ENCODE measurements at regions not wholly inside any gene's neighbourhood (a gene's known extent, or its start where the extent isn't known, plus 50 kb on each side); places are given as distances from the start of the nearest gene placed in this dataset.

GRCh38 chr3:869269-869668 is 223.6 kb upstream of the CNTN6 start:
- DNase-seq = no peak
- WGBS, 2 donors = 22 to 32% methylated on average over 1 of the region's 1 CpG
- H3K4me1 ChIP-seq = no peaks in the 10 kb centered on the region
- TF ChIP-seq, protein P1, sequence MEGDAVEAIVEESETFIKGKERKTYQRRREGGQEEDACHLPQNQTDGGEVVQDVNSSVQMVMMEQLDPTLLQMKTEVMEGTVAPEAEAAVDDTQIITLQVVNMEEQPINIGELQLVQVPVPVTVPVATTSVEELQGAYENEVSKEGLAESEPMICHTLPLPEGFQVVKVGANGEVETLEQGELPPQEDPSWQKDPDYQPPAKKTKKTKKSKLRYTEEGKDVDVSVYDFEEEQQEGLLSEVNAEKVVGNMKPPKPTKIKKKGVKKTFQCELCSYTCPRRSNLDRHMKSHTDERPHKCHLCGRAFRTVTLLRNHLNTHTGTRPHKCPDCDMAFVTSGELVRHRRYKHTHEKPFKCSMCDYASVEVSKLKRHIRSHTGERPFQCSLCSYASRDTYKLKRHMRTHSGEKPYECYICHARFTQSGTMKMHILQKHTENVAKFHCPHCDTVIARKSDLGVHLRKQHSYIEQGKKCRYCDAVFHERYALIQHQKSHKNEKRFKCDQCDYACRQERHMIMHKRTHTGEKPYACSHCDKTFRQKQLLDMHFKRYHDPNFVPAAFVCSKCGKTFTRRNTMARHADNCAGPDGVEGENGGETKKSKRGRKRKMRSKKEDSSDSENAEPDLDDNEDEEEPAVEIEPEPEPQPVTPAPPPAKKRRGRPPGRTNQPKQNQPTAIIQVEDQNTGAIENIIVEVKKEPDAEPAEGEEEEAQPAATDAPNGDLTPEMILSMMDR (IDR thresholded peaks at IDR 0.05) = no peak
- no peak overlapping the region for H3K27ac ChIP-seq
- ATAC-seq = no peak
- intact Hi-C loops (cut with DNase I) = no loop called here
- no peaks in the 10 kb centered on the region for H3K36me3 ChIP-seq
- no peak overlapping the region for H3K4me3 ChIP-seq
- no peak for FAIRE-seq
- H3K9me3 ChIP-seq = no peaks in the 10 kb centered on the region
- no peaks in the 10 kb centered on the region for H3K27me3 ChIP-seq

- H3K27ac ChIP-seq = no peak overlapping the region
- H3K4me1 ChIP-seq = no peaks in the 10 kb centered on the region
- H3K4me3 ChIP-seq = no peak overlapping the region
- FAIRE-seq = no peak
- no peak for ATAC-seq
- no peaks in the 10 kb centered on the region for H3K9me3 ChIP-seq
- no peak for DNase-seq
- 15 to 20% methylated on average over 2 of the region's 2 CpGs for WGBS, 2 donors
- no peaks in the 10 kb centered on the region for H3K27me3 ChIP-seq
- TF ChIP-seq, protein P1 (IDR thresholded peaks at IDR 0.05) = no peak
- intact Hi-C loops (cut with DNase I) = no loop called here
- H3K36me3 ChIP-seq = no peaks in the 10 kb centered on the region
Measured at GRCh38 chr3:869734-870133, 223.1 kb upstream of the CNTN6 start.

DNA sequence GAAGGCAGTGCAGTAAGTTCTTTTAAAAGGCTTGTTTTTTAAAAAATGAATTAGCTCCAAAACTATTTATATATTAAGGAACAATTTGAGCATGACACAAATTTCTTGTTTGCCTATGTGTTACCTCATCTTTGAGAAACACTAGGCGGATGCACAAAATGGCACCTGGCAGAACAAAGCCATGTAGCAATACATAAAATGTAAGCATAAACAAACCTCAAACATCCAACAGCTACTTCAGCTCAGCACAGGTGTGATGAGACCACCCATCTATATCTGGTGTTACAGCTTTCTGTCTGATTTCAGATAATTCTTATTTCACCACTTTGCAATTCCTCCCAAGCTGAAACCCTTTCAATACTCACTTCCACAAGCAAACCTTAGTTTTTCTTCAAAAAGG is 221.2 kb upstream of the CNTN6 start:
- no peak overlapping the region for H3K4me3 ChIP-seq
- H3K27me3 ChIP-seq = no peaks in the 10 kb centered on the region
- H3K4me1 ChIP-seq = no peaks in the 10 kb centered on the region
- no peaks in the 10 kb centered on the region for H3K9me3 ChIP-seq
- H3K36me3 ChIP-seq = no peaks in the 10 kb centered on the region
- intact Hi-C loops (cut with DNase I) = no loop called here
- FAIRE-seq = no peak
- ATAC-seq = no peak
- WGBS, 2 donors = 54 to 87% methylated on average over 1 of the region's 1 CpG
- H3K27ac ChIP-seq = no peak overlapping the region
- DNase-seq = no peak
- TF ChIP-seq, protein P1 (IDR thresholded peaks at IDR 0.05) = no peak

DNA sequence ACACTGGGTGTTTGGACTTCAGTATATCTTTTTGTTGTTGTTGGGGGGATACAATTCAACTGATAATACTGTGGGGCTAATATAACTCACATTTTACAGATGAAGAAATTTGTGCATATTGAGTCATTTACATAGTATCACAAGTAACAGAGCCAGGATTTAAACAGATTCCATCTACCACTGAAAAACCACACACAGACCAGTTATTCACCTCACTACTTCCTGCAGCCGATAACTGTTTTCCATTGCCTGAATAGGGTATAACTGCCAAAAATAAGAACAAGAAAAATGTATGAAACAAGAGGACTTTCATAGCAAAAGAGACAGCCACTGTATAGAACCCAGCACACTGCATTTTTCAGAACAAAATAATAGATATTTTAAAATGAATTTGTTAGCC is 215.8 kb upstream of the CNTN6 start:
- DNase-seq = no peak
- H3K4me1 ChIP-seq = no peaks in the 10 kb centered on the region
- no peaks in the 10 kb centered on the region for H3K27me3 ChIP-seq
- no peak overlapping the region for H3K27ac ChIP-seq
- FAIRE-seq = no peak
- no peak overlapping the region for H3K4me3 ChIP-seq
- intact Hi-C loops (cut with DNase I) = no loop called here
- TF ChIP-seq, protein P1 (IDR thresholded peaks at IDR 0.05) = no peak
- no peaks in the 10 kb centered on the region for H3K9me3 ChIP-seq
- no peaks in the 10 kb centered on the region for H3K36me3 ChIP-seq
- 77 to 86% methylated on average over 1 of the region's 1 CpG for WGBS, 2 donors
- no peak for ATAC-seq

GRCh38 chr3:878746-879145 is 214.1 kb upstream of the CNTN6 start:
- DNase-seq (no peak), ATAC-seq (no peak), FAIRE-seq (no peak)
- H3K36me3 ChIP-seq = no peaks in the 10 kb centered on the region
- H3K27me3 ChIP-seq = no peaks in the 10 kb centered on the region
- TF ChIP-seq, protein P1 (IDR thresholded peaks at IDR 0.05) = no peak
- no peak overlapping the region for H3K4me3 ChIP-seq
- H3K27ac ChIP-seq = no peak overlapping the region
- intact Hi-C loops (cut with DNase I) = no loop called here
- H3K9me3 ChIP-seq = no peaks in the 10 kb centered on the region
- H3K4me1 ChIP-seq = no peaks in the 10 kb centered on the region
- 55 to 72% methylated on average over 1 of the region's 1 CpG for WGBS, 2 donors

Data from pancreas (tissue), 10 donors.